ENCODE measurements at regions not wholly inside any gene's neighbourhood (a gene's known extent, or its start where the extent isn't known, plus 50 kb on each side); places are given as distances from the start of the nearest gene placed in this dataset.
"Not testable (repeated sequence)": the region's sequence is repeated elsewhere in the genome, so short reads cannot be mapped to it uniquely, and the experiment has no call there.

DNA sequence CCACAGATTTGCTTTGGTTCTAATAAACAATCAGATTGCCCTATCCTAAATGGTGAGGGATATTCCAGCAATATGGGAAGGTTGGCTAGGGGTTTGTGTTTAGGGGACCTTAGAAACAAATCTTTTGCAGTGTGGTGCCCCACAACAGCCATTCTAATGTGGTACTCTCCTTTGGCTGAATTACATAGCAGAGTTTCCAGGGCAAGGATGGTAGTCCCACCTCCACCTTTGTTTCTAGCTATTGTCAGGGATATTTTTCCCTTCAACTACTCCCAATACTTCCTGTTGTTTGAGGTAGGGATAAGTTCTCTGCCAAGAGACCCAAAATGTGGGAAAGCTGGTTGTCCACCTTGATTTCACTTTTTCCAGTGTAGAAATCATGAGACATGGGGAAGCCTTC, 494.7 kb upstream of the CHORDC1 start:
- no peak for DNase-seq

DNA sequence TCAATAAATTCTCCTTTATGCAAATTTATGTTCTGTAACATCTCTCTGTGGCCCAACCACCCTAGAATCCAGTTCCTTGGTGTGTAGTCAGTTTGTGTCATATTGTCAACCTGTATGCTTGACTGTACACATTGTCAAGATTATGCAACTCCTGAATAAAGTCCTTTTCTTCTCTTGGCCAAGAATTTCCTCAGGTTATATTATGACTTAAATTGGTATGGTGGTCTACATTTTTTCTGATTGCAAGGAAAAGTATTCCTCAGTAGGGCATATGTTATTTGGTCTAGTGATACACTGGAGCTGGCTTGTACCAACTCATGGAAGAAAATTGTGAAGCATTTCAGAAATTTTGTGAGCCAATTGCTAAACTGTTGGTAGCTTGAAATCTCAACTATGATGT, 482.8 kb upstream of the CHORDC1 start:
- DNase-seq = no peak

DNA sequence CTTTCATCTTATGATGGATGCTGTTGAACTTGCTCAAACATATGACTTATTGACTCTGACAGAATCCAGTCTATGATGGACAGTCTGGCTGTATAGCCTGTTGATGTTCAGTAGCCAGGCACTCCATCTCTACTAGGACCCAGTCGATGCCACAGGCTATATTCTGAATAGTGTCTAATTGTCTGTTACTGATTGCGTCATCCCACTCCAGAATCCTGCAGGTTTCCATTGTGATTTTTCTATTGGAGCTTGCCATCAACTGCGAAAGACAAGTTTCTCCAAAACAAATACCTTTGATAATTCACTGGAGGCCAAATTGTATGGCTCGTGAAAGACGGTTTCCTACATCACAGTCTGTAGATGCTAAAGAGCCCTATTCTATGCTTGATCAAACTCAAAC, 481.7 kb upstream of the CHORDC1 start:
- no peak for DNase-seq

DNA sequence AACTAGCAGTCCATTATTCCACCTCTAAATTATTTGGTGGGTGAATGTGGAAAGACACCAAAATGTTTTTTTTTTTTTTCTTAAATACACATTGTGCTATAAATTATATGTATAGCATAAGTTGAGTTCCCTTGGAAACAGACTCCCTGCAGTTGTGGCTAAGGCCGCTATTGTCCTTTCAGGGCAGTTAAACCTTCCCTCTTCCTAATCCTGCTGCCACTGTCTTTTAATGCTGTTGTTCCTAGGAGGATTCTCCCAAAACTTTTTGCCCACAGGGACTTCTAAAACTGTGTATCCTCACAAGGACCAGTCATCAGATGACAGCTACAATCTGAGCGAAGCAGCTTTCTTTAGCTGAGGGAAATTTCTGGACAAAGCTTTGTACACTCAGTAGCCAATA, 478.9 kb upstream of the CHORDC1 start:
- no peak for DNase-seq

DNA sequence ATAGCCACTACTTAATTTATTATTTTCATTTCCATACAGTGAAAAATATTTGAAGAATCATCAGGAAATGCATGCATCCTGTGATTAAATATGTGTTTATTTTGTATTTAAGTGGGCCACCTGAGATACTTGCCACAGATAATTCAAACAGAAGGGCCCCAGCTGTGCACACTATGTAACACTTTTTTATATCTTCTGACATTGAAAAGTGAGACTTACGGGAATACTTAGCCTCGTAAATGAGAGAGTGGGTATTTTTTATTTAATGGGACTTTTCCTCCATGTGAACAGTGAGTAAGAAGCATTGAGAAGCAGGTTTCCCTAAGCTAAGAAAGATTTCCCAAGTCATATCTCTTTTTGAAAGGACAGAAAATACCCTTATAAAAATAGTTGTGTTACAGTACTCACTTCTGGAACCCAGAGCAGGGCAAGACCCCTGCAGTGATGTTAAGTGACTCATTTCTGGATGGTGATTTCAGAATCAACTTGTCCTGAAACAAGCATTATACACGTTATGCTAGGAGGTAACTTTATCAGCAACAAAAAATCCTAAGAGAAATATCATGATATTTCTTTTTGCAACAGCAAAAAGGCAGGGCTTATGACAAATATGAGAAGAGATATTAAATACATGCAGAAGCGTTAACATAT, 478.1 kb upstream of the CHORDC1 start:
- no peak for DNase-seq

DNA sequence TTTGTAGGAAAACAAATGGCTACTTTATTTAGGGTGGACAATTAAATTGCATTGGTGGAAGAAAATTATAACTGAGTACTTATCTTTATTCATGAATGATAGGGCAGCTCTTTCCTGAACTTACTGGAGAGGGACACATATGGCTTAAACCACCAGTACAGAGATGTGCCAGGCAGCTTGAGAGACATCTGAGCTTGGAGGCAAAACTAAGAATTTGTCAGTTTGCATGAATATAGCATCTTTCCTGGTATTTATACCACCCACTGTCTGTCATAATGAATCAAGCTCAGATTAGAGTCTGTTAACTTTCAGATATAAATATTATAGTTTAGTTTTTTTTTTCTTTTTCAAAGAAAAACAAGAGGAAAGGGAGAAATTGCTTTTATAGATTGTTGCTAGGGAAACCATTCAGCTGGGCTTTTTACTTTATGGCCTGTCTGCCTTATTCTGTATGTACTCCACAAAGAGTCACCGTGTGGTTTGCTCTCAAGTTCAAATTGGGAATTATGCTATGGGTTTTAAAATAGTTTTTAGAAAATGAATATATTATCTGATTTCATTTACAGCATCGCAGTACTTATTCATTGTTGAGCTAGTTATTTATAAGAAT, 477.0 kb upstream of the CHORDC1 start:
- no peak for DNase-seq

DNA sequence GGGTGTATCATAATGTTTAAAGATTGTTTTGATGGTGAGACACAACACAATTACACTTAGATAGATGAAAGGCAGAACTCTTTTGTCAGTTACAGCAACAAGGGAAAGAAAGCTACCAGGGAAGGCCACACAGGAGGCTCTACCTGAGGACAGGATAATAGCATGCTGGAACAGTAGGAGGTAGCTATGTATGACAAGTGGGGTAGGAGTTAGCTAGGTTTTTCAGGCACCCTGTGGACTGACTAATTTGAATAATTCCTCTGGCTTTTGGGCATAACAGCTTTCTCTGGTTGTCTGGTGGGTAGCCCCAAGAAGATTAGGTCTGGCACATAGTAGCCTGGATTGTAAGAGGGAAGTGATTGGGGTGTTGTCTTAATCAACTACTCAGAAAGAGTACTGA, 475.4 kb upstream of the CHORDC1 start:
- no peak for DNase-seq

DNA sequence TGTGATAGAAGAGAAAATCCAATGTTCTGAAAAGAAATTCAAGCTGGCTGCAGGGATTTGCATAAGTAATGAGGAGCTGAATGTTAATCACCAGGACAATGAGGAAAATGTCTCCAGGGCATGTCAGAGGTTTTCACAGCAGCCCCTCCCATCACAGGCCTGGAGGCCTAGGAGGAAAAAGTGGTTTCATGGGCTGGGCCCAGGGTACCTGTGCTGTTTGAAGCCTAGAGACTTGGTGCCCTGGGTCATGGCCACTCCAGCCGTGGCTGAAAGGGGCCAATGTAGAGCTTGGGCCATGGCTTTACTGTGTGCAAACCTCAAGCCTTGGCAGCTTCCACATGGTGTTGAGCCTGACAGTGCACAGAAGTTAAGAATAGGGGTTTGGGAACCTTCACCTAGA, 452.6 kb upstream of the CHORDC1 start:
- DNase-seq = not testable (repeated sequence)

DNA sequence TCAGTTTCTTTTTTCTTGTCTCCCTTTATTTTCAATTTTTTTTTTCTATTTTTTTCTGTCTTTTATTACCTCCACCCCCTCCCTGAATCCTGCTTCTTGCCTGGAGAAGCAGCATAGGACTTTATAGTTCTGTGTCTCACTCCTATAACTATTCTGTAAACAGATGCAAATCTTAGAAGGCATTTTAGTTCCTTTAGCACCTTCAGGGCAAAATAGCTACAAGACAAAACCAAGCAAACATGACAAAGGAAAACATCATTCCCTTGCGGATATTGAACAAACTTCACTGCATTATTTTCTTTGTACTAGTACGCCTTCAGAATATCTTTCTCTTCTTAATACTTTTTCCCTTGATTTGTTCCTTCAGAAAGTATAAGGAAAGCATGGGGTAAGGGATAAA, 446.2 kb upstream of the CHORDC1 start:
- DNase-seq = no peak

DNA sequence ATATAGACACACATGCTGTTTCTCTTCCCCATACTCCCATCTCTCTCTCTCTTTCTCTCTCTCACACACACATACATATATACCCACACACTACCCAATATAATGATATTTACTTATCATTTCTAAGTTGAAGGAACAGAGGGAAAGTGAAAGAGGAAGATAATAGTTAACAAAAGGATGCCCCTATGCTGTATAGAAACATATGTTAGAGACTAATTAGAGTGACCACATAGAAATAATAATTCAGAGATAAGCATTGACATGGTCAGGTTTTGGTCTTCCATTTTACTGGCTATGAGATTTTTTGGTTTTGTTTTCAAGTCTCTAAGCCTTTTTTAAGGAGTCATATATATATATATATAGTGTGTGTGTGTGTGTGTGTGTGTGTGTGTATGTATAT, 445.7 kb upstream of the CHORDC1 start:
- no peak for DNase-seq

DNA sequence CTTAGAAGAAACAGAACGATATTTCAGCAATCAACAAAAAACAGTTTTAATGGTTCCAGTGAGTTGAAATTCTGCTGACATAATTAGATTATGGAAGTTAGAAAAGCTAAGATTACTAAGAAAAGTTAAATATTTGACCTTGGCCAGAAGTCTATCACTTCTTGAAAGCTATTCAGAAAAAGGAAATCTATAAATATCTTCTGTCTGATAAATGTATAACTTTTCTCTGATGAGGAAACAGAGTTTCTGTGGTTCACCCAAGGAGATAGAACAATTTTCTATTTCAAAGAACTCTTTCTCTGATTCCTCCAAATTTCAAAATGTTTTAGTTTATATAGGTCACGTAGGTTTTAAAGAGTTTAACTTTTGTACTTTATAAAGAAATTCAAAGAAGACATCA, 438.4 kb upstream of the CHORDC1 start:
- no peak for DNase-seq

DNA sequence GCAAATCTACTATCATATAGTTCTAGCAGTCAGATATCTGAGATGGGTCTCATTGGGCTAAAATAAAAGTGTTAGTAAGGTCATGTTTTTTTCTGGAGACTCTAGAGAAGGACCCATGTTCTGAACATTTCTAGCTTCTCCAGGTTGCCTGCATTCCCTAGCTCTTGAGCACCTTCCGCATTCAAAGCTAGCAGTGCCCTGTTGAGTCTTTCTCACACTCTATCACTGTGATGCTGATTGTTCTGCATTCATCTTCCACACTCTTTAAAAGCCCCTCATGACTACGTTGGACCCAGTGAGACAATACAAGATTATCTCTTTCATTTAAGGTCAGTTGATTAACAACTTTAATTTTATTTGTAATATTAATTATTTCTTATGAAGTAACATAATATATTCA, 433.3 kb upstream of the CHORDC1 start:
- DNase-seq = no peak

DNA sequence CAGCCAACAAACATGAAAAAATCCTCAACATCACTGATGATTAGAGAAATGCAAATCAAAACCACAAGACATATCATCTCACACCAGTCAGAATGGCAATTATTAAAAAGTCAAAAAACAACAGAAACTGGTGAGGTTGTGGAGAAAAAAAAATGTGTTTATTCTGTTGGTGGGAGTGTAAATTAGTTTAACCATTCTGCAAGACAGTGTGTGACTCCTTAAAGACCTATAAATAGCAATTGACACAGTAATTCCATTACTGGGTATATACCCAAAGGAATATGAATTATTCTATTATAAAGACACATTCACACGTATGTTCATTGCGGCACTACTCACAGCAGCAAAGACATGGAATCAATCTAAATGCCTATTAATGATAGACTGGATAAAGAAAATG, 427.3 kb upstream of the CHORDC1 start:
- no peak for DNase-seq

DNA sequence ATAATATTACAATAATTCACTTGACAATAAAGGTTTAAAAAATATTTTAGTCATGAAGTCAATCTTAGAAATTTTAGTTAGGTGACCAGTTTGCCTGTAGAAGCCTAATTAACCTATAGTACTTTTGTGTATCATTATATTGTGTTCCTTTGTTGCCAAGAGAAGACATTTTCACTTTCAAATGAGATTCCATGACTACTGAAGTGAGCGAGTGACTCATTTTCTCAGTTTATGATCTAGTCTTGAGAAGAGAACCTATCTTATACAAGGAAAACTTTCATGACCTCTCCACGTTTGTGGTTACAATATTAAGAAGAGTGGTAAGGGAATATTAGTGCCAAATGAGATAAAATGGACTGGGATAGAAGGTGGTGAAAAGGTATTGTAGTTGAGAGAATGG, 423.9 kb upstream of the CHORDC1 start:
- no peak for DNase-seq

DNA sequence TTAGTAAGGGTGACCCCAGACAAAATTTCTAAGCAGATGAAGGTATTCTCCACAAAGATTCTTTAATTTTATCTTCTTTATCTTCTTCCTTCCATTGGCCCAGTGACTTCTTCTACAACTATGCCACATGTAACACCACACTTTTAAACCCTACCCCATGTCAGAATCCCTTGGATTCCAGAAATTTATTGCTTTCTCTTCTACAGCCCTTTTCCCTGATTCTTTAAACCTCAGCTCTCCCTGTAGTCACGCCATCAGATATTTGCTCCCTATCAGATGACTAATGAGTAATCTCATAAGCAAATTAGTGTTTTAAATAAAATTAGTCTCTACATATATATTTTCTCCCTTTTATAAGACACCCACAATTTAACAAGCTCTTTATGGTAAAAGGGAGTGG, 423.4 kb upstream of the CHORDC1 start:
- DNase-seq = no peak

DNA sequence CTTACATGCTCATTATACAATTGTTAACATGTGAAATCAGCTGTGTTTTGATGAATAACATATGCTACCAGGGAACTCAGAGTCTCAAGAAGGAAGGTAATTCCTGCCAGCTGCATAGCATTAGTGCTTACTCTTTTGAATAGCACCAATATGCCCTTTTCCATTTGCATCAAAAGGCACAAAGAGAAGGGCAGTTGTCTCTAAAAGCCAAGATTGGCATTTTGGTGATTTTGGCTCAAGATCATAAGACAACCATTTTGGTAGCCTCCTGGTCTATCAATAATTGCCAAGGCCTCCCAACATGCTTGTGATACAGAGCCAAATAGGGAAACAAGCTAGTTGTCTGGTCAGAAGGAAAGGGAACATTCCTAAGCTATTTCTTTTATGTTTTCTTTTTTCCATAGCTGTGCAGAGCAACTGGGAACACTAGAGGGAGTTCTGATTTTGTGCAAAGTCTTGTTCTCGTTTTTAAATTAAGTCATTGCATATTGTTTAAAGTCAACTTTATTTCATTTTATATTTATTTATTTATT, 416.7 kb upstream of the CHORDC1 start:
- no peak for DNase-seq

DNA sequence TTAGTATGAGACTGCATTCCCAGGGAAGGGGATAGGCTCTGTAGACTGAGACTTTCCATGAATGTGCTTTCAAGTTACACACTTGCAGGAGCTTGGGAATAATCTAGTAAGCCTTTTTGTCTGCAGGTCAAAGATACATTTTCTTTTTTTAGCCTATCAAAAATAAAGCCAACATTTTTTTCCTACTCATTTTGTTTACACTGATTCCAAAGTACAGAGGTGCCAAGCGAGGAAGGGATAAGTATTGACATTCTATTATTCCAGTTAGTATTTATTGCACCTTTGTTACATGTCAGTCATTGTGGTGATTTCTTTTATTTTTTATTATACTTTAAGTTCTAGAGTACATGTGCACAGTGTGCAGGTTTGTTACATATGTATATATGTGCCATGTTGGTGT, 413.0 kb upstream of the CHORDC1 start:
- no peak for DNase-seq

DNA sequence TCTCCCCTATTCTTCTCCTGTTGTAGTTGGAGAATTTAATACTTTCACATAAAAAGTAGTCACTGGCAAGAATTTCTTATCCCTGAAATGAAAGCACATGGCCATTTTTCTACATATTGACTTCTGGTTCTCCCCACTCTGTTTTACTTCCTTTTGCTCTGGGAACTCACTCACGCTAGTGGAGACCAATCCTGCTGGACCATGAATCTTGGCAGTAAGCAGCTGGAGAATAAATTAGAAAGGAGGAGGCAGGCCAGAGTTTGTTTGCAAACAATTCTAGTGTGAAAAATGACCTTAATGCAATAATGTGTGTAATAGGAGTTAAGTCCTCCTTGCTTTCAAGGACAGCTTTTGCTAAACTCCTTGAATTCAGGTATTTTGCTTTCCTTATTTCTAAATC, 412.3 kb upstream of the CHORDC1 start:
- DNase-seq = no peak

DNA sequence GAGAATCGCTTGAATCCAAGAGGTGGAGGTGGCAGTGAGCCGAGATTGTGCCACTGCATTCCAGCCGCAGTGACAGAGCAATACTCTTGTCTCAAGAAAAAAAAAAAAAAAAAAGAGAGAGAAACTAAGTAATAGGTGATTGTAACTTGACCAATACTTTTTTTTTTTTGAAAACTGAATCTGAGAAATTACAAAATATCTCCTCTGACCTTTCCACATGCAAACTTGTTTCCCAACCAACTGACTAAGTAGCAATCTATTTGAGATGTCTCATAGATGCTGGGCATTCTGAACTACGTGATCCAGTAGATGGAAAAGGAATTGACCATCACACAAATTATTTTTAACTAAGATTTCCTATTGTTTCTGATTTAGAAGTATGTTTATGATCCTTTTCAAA, 407.3 kb upstream of the CHORDC1 start:
- DNase-seq = no peak

DNA sequence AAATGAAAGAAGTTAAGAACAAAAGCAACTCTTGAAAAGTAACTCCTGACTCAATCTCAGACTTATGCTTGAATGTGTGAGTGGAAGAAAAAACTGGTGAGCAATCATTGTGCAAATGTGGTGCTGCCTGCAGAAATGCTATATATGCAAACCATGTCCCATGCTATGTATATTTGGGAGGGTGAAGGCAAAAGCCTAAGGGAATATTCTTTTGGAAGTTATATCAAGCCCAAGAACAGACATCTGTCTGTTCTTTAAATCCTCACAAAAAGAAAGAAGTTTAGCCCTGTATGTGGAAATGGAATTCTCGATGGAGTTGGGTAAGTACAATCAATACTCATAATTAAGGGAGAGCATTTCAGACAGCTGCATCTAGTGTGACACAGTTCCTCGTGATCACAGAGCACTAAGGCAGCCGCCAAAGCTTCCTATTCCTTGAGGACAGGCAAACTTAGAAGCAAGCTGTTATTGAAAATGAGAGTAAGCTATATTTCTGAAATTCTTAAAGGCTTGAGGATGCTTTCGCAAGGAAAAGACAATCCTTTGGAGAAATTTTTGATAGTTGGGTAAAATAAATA, 406.5 kb upstream of the CHORDC1 start:
- DNase-seq = no peak

DNA sequence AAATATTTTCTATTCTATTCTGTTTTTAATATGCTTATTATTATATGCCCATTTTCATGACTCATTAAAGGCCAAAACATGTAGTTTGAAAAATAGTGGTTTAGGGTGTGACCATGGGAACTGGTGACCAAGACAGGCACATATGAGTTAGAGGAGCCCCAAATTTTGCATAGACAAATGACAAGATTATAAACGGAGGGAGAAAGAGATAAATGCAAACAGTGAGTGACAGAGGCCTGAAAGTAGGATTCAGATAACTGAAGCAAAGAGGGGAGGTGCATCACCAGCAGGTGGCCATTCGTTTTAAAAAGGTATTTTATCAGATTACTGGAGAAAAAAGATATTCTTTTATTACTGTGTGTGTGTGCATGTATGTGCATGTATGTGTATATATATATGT, 391.5 kb upstream of the CHORDC1 start:
- no peak for DNase-seq

DNA sequence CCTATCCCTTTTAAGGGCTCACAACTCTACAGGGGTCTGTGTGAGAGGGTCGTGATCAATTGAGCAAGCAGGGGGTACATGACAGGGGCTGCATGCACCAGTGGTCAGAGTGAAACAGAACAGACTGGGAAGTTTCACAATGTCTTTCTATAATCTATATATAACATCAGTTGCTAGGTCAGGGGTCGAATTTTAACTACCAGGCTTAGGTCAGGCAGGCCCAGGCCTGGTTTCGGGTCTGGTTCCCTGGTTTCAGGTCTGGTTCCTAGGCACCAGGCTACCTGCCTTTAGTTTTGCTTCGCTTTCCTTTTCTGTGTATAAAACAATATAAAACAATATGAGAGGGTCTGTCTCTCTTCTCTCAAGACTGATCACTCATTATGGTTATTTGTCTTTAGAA, 390.2 kb upstream of the CHORDC1 start:
- DNase-seq = not testable (repeated sequence)

DNA sequence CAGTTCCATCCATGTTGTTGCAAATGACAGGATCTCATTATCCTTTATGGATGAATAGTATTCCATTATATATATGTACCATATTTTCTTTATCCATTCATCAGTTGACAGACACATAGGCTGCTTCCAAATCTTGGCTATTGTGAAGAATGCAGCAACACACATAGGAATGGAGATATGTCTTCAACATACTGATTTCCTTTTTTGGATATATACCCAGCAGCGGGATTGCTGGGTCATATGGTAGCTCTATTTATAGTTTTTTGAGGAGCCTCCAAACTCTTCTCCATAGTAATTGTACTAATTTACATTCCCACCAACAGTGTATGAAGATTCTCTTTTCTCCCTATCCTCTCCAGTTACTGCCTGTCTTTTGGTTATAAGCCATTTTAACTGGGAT, 383.9 kb upstream of the CHORDC1 start:
- DNase-seq = no peak

DNA sequence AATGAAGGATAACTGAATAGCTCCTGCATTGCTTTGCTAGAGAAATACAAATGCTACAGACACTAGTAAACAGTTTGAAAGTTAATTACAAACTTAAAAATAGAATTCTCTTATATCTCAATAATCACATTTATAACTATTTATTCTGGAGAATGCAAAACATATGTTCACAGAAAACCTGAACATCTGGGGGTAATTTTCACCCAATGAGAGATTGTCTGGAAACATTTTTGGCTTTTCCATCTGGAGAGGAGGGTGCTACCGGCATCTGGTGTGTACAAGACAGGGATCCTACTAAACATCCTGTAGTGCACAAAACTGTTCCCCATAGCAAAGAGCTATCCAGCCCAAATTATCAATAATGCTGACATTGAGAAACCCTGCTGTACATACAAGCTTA, 378.4 kb upstream of the CHORDC1 start:
- DNase-seq = no peak

DNA sequence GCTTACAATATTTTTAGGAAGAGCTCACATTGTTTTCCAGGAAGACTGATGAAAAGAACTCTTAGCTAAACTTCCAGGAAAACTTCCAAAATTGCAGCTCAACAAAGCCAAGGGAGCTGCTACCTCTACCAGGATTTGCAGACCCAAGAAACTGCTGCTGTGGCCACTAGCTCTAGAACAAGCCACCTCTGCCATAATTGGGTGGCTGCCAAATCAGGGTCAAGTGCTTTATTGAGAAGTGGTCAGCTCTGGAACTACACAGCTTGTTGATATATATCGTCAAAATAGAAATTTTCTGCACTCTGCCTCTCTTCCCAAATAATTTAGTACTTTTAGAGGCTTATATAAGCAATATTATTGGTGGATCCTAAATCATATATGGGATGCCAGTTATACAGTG, 371.8 kb upstream of the CHORDC1 start:
- no peak for DNase-seq

All from activated naive CD4-positive, alpha-beta T cell treated with anti-CD3 and anti-CD28 coated beads, Interleukin-2, amount 50 U/mL, for 16 hours (primary cell).